ENCODE measurements at regions not wholly inside any gene's neighbourhood (a gene's known extent, or its start where the extent isn't known, plus 50 kb on each side); places are given as distances from the start of the nearest gene placed in this dataset.

- no peaks in the 10 kb centered on the region for H3K4me1 ChIP-seq (ENCODE audit: control insufficient read depth in 2 of 2, insufficient read depth in 2 of 2, low read length in 1 of 2)
- no peak overlapping the region for H3K27ac ChIP-seq (ENCODE audit: low read depth in 2 of 2, low read length in 1 of 2)
- no peaks in the 10 kb centered on the region for H3K9me3 ChIP-seq (ENCODE audit: control insufficient read depth in 2 of 2, insufficient read depth in 1 of 2, low read depth in 1 of 2, low read length in 1 of 2)
- no peak overlapping the region for H3K4me3 ChIP-seq (ENCODE audit: low read depth in 1 of 2, low read length in 2 of 2)
- whole genome bisulfite sequencing, 2 donors = 89 to 93% methylated on average over 5 of the region's 5 CpGs
- peaks cover 0 to 2% of the 10 kb centered on the region in 2 donors for H3K27me3 ChIP-seq (ENCODE audit: control insufficient read depth in 1 of 2, insufficient read depth in 2 of 2, low read length in 2 of 2)
- no peaks in the 10 kb centered on the region for H3K36me3 ChIP-seq (ENCODE audit: control insufficient read depth in 2 of 2, insufficient read depth in 2 of 2, low read length in 1 of 2)
Observed at GRCh38 chr6:40726853-40727252, 139.7 kb upstream of the LRFN2 start.

GRCh38 chr6:40725390-40725789 lies 138.2 kb upstream of the LRFN2 start:
- no peaks in the 10 kb centered on the region for H3K36me3 ChIP-seq (ENCODE audit: control insufficient read depth in 2 of 2, insufficient read depth in 2 of 2, low read length in 1 of 2)
- H3K4me3 ChIP-seq (ENCODE audit: low read depth in 1 of 2, low read length in 2 of 2) = no peak overlapping the region
- no peak overlapping the region for H3K27ac ChIP-seq (ENCODE audit: low read depth in 2 of 2, low read length in 1 of 2)
- H3K9me3 ChIP-seq (ENCODE audit: control insufficient read depth in 2 of 2, insufficient read depth in 1 of 2, low read depth in 1 of 2, low read length in 1 of 2) = no peaks in the 10 kb centered on the region
- WGBS, 2 donors = 82 to 88% methylated on average over 2 of the region's 2 CpGs
- H3K27me3 ChIP-seq (ENCODE audit: control insufficient read depth in 1 of 2, insufficient read depth in 2 of 2, low read length in 2 of 2) = peaks cover 0 to 2% of the 10 kb centered on the region in 2 donors
- H3K4me1 ChIP-seq (ENCODE audit: control insufficient read depth in 2 of 2, insufficient read depth in 2 of 2, low read length in 1 of 2) = no peaks in the 10 kb centered on the region

GRCh38 chr6:40724886-40725285 lies 137.7 kb upstream of the LRFN2 start:
- Histone ChIP-seq H3K27ac (ENCODE audit: low read depth in 2 of 2, low read length in 1 of 2) (no peak overlapping the region), H3K27me3 (ENCODE audit: control insufficient read depth in 1 of 2, insufficient read depth in 2 of 2, low read length in 2 of 2) (peaks cover 0 to 2% of the 10 kb centered on the region in 2 donors), H3K4me3 (ENCODE audit: low read depth in 1 of 2, low read length in 2 of 2) (no peak overlapping the region), H3K4me1 (ENCODE audit: control insufficient read depth in 2 of 2, insufficient read depth in 2 of 2, low read length in 1 of 2) (no peaks in the 10 kb centered on the region), H3K9me3 (ENCODE audit: control insufficient read depth in 2 of 2, insufficient read depth in 1 of 2, low read depth in 1 of 2, low read length in 1 of 2) (no peaks in the 10 kb centered on the region), H3K36me3 (ENCODE audit: control insufficient read depth in 2 of 2, insufficient read depth in 2 of 2, low read length in 1 of 2) (no peaks in the 10 kb centered on the region)
- WGBS, 2 donors = 80 to 81% methylated on average over 3 of the region's 3 CpGs

GRCh38 chr6:40723967-40724366 lies 136.8 kb upstream of the LRFN2 start:
- no peak overlapping the region for H3K4me3 ChIP-seq (ENCODE audit: low read depth in 1 of 2, low read length in 2 of 2)
- H3K4me1 ChIP-seq (ENCODE audit: control insufficient read depth in 2 of 2, insufficient read depth in 2 of 2, low read length in 1 of 2) = no peaks in the 10 kb centered on the region
- no peak overlapping the region for H3K27ac ChIP-seq (ENCODE audit: low read depth in 2 of 2, low read length in 1 of 2)
- H3K27me3 ChIP-seq (ENCODE audit: control insufficient read depth in 1 of 2, insufficient read depth in 2 of 2, low read length in 2 of 2) = peaks cover 0 to under 1% of the 10 kb centered on the region in 2 donors
- 71 to 76% methylated on average over 5 of the region's 5 CpGs for WGBS, 2 donors
- H3K9me3 ChIP-seq (ENCODE audit: control insufficient read depth in 2 of 2, insufficient read depth in 1 of 2, low read depth in 1 of 2, low read length in 1 of 2) = no peaks in the 10 kb centered on the region
- no peaks in the 10 kb centered on the region for H3K36me3 ChIP-seq (ENCODE audit: control insufficient read depth in 2 of 2, insufficient read depth in 2 of 2, low read length in 1 of 2)

GRCh38 chr6:40722553-40723258 lies 135.5 kb upstream of the LRFN2 start:
- Histone ChIP-seq H3K4me1 (ENCODE audit: control insufficient read depth in 2 of 2, insufficient read depth in 2 of 2, low read length in 1 of 2) (no peaks in the 10 kb centered on the region), H3K36me3 (ENCODE audit: control insufficient read depth in 2 of 2, insufficient read depth in 2 of 2, low read length in 1 of 2) (no peaks in the 10 kb centered on the region)
- 64 to 77% methylated on average over 3 of the region's 3 CpGs for WGBS, 2 donors

GRCh38 chr6:40722091-40722490 lies 134.9 kb upstream of the LRFN2 start:
- no peaks in the 10 kb centered on the region for H3K36me3 ChIP-seq (ENCODE audit: control insufficient read depth in 2 of 2, insufficient read depth in 2 of 2, low read length in 1 of 2)
- WGBS, 2 donors = 83 to 84% methylated on average over 4 of the region's 4 CpGs
- H3K4me1 ChIP-seq (ENCODE audit: control insufficient read depth in 2 of 2, insufficient read depth in 2 of 2, low read length in 1 of 2) = no peaks in the 10 kb centered on the region
- no peaks in the 10 kb centered on the region for H3K27me3 ChIP-seq (ENCODE audit: control insufficient read depth in 1 of 2, insufficient read depth in 2 of 2, low read length in 2 of 2)
- no peak overlapping the region for H3K27ac ChIP-seq (ENCODE audit: low read depth in 2 of 2, low read length in 1 of 2)
- H3K9me3 ChIP-seq (ENCODE audit: control insufficient read depth in 2 of 2, insufficient read depth in 1 of 2, low read depth in 1 of 2, low read length in 1 of 2) = no peaks in the 10 kb centered on the region
- H3K4me3 ChIP-seq (ENCODE audit: low read depth in 1 of 2, low read length in 2 of 2) = no peak overlapping the region

More at GRCh38 chr6:40722553-40723258, 135.5 kb upstream of the LRFN2 start:
- H3K9me3 ChIP-seq (ENCODE audit: control insufficient read depth in 2 of 2, insufficient read depth in 1 of 2, low read depth in 1 of 2, low read length in 1 of 2) = no peaks in the 10 kb centered on the region
- no peaks in the 10 kb centered on the region for H3K27me3 ChIP-seq (ENCODE audit: control insufficient read depth in 1 of 2, insufficient read depth in 2 of 2, low read length in 2 of 2)
- no peak overlapping the region for H3K27ac ChIP-seq (ENCODE audit: low read depth in 2 of 2, low read length in 1 of 2)
- H3K4me3 ChIP-seq (ENCODE audit: low read depth in 1 of 2, low read length in 2 of 2) = no peak overlapping the region

- Histone ChIP-seq H3K4me1 (ENCODE audit: control insufficient read depth in 2 of 2, insufficient read depth in 2 of 2, low read length in 1 of 2) (no peaks in the 10 kb centered on the region), H3K4me3 (ENCODE audit: low read depth in 1 of 2, low read length in 2 of 2) (no peak overlapping the region), H3K27me3 (ENCODE audit: control insufficient read depth in 1 of 2, insufficient read depth in 2 of 2, low read length in 2 of 2) (no peaks in the 10 kb centered on the region), H3K9me3 (ENCODE audit: control insufficient read depth in 2 of 2, insufficient read depth in 1 of 2, low read depth in 1 of 2, low read length in 1 of 2) (no peaks in the 10 kb centered on the region), H3K36me3 (ENCODE audit: control insufficient read depth in 2 of 2, insufficient read depth in 2 of 2, low read length in 1 of 2) (no peaks in the 10 kb centered on the region), H3K27ac (ENCODE audit: low read depth in 2 of 2, low read length in 1 of 2) (no peak overlapping the region)
- WGBS, 2 donors = 77 to 85% methylated on average over 7 of the region's 7 CpGs
Observed at GRCh38 chr6:40721271-40721952, 134.2 kb upstream of the LRFN2 start.

- Histone ChIP-seq H3K36me3 (ENCODE audit: control insufficient read depth in 2 of 2, insufficient read depth in 2 of 2, low read length in 1 of 2) (no peaks in the 10 kb centered on the region), H3K27me3 (ENCODE audit: control insufficient read depth in 1 of 2, insufficient read depth in 2 of 2, low read length in 2 of 2) (no peaks in the 10 kb centered on the region), H3K4me1 (ENCODE audit: control insufficient read depth in 2 of 2, insufficient read depth in 2 of 2, low read length in 1 of 2) (peaks cover under 1 to 2% of the 10 kb centered on the region in 2 donors), H3K27ac (ENCODE audit: low read depth in 2 of 2, low read length in 1 of 2) (no peak overlapping the region), H3K9me3 (ENCODE audit: control insufficient read depth in 2 of 2, insufficient read depth in 1 of 2, low read depth in 1 of 2, low read length in 1 of 2) (no peaks in the 10 kb centered on the region), H3K4me3 (ENCODE audit: low read depth in 1 of 2, low read length in 2 of 2) (no peak overlapping the region)
- 67 to 83% methylated on average over 2 of the region's 2 CpGs for WGBS, 2 donors
Observed at GRCh38 chr6:40720375-40720748, 133.2 kb upstream of the LRFN2 start.

- no peaks in the 10 kb centered on the region for H3K9me3 ChIP-seq (ENCODE audit: control insufficient read depth in 2 of 2, insufficient read depth in 1 of 2, low read depth in 1 of 2, low read length in 1 of 2)
- no peak overlapping the region for H3K27ac ChIP-seq (ENCODE audit: low read depth in 2 of 2, low read length in 1 of 2)
- H3K27me3 ChIP-seq (ENCODE audit: control insufficient read depth in 1 of 2, insufficient read depth in 2 of 2, low read length in 2 of 2) = no peaks in the 10 kb centered on the region
- H3K4me3 ChIP-seq (ENCODE audit: low read depth in 1 of 2, low read length in 2 of 2) = no peak overlapping the region
- WGBS, 2 donors = 59 to 65% methylated on average over 7 of the region's 7 CpGs
- H3K4me1 ChIP-seq (ENCODE audit: control insufficient read depth in 2 of 2, insufficient read depth in 2 of 2, low read length in 1 of 2) = peaks cover 2 to 6% of the 10 kb centered on the region in 2 donors
- no peaks in the 10 kb centered on the region for H3K36me3 ChIP-seq (ENCODE audit: control insufficient read depth in 2 of 2, insufficient read depth in 2 of 2, low read length in 1 of 2)
Observed at GRCh38 chr6:40719671-40720374, 132.7 kb upstream of the LRFN2 start.
